HG03469 (cell line): ENCODE measurements at regions not wholly inside any gene's neighbourhood (a gene's known extent, or its start where the extent isn't known, plus 50 kb on each side); places are given as distances from the start of the nearest gene placed in this dataset.

Source experiments
- ATAC-seq: cut with Tn5 transposase; IDR thresholded peaks from one replicate; pipeline ENCODE4 v1.9.1; 2021; ENCODE audit warnings: mild to moderate bottlenecking, moderate library complexity, moderate number of reproducible peaks; ENCODE audit not compliant: unreplicated experiment

- ATAC-seq = no peak
Measured at GRCh38 chr15:70258369-70259027, 160.8 kb upstream of the TLE3 start.

- ATAC-seq = no peak
Measured at GRCh38 chr15:70257573-70258248, 160.0 kb upstream of the TLE3 start.

DNA sequence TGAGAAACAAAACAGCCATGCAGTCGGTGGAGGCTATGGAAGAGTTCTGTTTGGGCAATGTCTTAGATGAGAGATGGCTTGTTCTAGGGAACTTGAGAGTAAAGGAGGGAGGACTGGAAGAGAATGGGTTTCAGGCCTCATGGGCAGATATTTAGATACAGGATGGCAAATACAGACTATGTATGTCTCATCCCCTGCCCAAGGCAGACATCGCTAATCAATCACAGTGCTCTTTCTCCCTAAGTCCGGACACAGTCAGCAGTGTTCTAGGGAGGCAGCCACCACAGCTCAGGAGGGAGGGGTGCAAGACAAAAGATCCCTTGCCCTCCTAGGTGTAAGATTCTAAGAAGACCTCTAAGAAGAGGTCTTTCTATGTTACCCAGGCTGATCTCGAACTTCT, 159.3 kb upstream of the TLE3 start:
- ATAC-seq = no peak

DNA sequence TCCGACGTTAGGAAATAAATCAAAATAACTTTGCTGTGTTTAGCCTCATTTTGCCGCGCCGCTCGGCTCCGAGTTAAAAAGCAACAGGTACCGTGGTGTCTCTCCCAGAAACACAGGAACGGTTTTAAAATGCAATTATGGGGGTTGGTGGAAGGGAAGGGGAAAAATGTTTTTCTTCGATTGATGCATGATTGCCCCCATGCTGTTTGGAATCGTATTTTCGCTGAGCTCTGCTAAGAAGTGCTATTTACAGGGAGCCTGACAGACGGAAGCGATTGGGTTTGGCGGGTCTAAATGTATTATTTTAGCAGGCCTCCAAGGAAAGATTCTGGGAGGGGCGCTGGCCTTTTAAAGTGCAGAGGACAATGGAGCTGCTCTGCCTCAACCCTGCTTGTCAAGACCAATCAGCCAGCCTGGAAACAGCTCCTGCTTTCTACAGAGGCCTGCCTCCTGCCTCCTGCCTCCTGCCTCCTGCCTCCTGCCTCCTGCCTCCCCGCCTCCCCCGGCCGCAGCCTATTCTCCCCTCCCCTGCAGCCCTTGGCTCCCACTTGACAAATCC, 156.7 kb upstream of the TLE3 start:
- ATAC-seq = no peak

- ATAC-seq = no peak
Measured at GRCh38 chr15:70253461-70254156, 155.9 kb upstream of the TLE3 start.

DNA sequence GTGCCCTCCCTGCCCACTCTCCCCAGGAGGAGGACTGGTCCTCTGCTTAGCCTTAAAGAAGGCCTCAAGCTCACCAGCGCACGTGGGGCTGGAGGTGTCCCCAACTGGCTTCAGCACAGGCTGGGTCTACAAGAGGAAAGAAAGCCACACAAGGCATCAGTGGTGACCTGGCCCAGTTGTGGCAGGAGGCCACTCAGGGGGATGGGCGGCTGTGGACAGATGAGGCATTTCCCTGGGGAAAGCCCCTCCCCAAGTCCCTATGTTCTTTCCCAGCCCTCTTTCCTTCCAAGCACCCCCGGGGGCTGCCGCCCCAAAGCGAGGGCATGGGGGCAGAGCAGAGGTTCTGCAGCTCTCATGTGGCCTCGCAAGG, 155.2 kb upstream of the TLE3 start:
- ATAC-seq = no peak

DNA sequence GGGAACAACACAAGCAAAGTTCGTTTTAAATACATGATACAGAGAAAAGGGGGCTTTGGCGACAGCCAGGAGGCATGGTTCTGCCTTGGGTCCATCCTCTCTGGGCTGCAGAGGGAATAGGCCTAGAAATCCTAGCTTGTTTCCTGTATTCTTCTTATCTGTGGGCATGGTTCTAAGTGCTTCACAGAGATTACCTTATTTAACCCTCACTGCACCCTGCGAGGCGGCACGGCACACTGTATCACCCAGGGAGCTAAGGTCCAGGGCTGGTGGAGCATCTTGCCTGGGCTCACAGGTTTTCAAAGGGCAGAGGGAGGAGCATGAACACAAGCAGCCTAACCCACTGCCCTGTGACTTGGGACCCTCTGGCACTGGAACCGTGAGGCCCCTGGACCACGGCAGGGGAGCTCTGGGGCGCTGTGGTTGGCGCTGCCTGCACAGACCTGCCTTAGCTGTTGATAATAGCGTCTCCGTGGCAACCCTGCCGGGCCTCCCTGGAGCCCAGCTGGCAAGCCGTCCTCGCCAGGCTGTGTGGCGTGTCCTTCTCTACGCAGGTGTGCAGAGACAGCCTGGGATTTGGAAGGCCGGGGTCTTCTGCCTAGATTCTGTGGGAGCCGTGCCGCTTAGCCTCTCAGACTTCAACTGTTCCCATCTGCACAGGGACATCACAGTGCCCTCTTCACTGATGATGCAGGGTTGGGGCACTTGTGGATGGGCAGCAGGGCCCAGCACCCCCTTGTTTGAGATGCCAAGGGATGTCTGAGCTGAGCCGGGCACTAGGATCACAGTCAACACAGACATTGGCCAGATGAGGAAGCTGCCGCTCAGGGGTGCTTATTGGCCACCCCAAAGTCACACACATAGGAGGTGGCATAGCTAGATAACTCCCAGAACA, 154.6 kb upstream of the TLE3 start:
- no peak for ATAC-seq

DNA sequence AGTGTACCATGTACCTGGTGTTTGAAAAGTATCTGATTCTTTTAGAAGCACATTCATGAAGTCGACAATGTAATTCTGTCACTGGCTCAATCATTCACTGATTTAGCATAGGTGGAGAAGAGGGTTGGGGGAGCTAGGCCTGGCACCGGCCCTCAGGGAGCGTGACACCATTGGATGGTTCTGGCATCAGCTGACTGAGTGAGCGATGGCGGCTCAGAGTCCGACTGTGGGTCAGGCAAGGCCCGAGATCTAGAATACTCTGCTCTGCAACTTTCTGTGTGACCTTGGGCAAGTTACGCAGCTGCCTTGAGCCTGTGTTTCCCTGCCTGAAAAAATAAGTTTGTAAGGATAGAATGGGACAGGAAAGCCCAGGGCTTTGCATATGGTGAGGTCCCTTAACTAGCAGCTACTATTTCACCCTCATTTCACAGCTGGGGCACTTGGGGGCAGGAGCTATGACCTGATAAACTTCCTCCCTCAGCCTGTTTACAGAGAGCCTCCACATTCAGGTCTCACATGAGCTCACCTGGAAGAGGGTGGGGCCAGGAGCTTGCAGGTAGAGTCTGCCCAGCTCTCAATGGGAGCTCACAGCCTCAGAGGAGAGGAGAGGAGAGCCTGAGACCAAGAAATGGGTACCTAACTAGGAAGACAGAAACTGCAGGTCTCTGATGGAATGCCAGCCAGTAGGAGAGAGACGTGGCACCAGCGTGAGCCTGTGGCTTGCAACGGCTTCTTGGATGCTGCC, 153.7 kb upstream of the TLE3 start:
- no peak for ATAC-seq

DNA sequence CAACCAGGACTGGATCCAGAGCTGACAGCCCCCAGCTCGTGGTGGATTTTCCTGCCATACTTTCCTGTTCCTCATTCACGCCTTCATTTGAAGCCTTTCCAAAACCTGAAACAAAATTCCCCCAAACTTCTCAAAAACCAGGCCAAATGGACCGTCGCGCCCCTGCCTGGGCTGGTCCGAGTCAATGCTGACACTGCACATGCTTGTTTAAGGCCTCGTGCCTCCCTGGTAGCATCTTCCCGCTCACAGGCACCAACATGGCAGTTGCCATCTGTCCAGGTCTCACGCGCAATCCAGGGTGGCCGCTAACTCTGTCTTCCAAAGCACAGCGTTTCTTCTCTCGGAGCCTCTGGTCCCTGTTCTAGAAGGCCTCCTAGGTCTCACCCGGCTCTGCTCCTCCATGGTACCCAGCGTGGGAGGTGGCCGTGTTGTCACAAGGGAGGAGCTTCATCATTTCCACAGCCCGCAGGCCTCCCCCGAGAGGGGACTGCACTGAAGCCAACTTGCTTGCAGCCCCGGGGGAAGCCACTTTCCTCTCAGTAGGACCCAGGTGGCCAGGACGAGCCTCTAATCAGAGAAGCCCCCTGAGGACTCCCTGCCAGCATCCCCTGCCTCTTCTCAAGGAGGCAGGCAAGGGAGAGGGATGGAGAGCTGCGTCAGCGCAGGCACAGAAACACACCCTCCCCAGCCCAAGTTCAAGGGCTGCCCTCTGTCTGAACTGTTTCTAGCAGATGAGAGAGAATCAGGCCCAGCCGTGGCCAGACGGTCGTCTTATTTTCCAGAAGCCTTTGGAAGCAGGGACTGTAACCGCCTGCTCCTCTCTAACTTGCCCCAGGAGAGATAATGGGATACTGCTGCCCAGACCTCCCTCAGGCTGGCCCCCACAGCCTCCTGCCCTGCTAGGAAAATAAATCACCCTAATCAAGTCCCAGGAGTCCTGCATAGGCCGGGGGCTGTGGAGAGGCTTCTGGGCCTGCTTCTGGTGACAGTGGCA, 152.8 kb upstream of the TLE3 start:
- no peak for ATAC-seq

DNA sequence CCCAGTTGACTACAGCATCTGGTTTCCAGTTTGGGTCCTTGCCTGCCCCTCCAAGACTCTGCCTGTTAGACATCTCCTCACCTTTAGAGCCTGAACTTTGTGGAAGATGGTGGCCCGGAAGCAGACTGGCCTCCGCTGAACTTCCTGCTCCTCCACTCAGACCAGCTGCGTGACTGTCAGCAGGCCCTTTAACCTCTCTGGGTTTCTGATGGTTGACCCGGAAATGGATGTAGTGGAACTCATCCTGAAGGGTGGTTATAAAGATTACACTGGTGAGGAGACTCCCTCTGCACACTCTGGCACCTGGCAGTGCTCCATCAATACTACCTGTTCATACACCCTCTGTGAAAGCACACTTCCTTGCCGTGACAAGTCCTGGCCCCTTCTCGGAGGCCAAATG, 151.9 kb upstream of the TLE3 start:
- ATAC-seq = no peak

- ATAC-seq = no peak
Measured at GRCh38 chr15:70248116-70249025, 150.7 kb upstream of the TLE3 start.

DNA sequence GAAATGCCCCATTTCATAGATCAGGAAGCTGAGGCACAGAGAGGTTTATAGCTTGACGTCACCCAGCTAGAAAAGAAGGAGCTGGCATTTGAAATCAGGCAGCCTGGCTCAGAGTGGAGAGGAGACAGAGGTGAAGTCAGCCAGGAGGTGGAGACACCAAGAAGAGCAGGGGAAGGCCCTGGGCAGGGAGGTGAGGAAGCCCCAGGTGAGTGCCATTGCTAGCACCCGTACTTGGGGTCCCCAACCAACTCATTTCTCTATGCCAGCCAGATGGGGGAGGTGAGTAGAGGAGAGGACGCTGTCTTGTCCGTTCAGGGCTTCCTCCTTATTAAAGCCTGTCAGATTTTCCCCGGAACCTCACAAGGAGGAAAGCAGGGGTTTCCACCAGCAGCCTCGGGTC, 149.6 kb upstream of the TLE3 start:
- no peak for ATAC-seq

DNA sequence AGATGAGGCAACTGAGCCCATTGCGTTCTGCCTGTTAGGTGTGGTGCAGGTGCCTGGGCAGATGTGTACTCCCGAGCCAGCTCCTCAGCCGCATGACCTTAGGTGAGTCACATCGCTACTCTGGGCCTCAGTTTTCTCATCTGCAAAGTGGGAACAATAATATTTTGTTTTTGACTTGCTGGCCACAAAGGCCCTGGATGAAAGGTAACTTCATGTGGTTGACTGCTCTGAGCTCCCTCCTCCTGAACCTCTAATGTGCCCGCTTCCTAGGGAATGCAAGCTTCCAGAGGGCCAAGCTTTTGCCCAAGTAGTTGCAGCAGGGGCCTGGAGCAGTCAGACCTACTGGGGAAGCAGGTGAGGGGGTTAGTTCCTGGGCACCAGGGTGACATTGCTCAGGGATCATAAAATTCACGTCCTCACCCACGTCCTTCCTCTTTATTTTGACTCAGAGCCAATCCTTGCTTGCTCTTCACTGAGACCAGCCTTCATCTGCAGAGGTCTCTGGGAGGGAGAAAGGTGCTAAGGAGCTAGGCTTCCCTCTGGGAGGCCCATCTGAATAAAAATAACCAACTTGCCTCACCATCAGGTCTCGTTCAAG, 149.0 kb upstream of the TLE3 start:
- ATAC-seq = no peak

DNA sequence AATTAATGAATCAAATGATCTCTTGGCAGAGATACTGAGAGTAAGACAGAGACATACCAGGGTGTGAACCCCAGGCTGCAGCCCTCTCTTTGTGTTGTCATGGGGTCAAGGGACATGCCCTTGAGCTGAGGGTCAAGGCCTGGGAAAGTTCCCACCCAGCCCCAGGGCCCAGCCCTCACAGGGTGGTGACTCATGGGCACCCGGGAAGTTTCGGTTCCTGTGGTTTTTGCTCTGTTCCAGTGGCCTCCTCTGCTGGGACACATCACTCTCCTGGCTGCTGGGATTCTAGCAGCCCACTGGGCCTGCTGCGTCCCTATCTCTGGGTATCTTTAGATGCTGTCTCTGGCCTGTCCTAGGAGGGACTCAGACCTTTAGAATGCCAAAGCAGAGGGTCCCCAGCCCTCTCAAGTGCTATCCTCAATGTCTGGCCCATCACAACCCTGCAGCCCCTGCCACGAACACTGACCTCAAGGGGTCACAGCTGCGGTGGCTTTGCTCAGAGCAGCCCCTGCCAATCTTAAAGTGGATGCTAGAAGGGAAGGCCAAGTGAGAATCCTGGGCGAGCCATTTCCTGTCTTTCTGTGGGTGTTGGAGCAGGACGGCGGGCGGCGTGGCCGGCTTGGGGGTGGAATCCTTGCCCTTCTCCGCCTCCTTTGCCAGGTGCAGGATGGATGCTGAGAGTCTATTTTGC, 148.4 kb upstream of the TLE3 start:
- ATAC-seq = no peak

DNA sequence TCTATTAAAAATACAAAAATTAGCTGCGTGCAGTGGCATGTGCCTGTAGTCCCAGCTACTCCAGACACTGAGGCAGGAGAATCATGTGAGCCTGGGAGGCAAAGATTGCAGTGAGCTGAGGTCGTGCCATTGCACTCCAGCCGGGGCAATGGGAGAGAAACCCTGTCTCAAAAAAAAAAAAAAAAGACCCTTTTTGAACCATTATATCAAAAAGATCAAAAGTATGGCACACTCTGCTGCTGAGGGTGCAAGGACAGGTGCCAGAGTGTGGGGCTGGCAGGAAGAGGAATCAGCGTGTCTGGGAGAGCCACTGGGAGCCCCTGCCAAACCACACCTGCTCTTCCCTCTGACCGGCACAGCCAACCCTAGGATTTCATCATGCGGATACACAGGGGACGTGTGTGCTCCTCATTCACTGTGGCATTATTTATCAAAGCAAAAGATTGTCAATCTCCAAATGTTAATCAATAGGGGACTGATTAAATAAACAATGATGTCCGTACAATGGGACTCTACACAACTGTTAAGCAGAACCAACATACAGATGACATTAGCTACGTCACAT, 147.3 kb upstream of the TLE3 start:
- ATAC-seq = no peak

- no peak for ATAC-seq
Measured at GRCh38 chr15:70243686-70244540, 146.2 kb upstream of the TLE3 start.
